Activated B cell treated with CpG ODN at 0.5 μM for 24 hours (primary cell): ENCODE measurements at regions not wholly inside any gene's neighbourhood (a gene's known extent, or its start where the extent isn't known, plus 50 kb on each side); places are given as distances from the start of the nearest gene placed in this dataset.

Source experiments
- ATAC-seq: fragments of 200-7000 bp; cut with Tn5 transposase; one replicate; pipeline ENCODE4 v1.10.0; 2021; ENCODE audit warnings: low read depth, mild to moderate bottlenecking, moderate library complexity
- CTCF ChIA-PET: fragments of 350-600 bp; sonication (Branson Sonifier 250); formaldehyde crosslinking; loops from one replicate; lab custom pipeline; 2021; ENCODE audit warnings: antibody characterized with exemption; lab: Charles Lee
- POLR2A ChIA-PET: fragments of 350-600 bp; sonication (Branson Sonifier 250); formaldehyde crosslinking; loops from one replicate; lab custom pipeline; 2021; ENCODE audit warnings: antibody characterized with exemption; lab: Charles Lee
- DNase-seq: peaks from one replicate; pipeline ENCODE4 v3.0.0; 2022
- H3K27ac Mint-ChIP-seq: one replicate; pipeline ENCODE4 v1.8.0; 2020; ENCODE audit warnings: mixed read lengths
- H3K27me3 Mint-ChIP-seq: one replicate; pipeline ENCODE4 v1.8.0; 2021; ENCODE audit warnings: mixed read lengths
- H3K36me3 Mint-ChIP-seq: one replicate; pipeline ENCODE4 v1.8.0; 2021; ENCODE audit warnings: low read depth, mixed read lengths
- H3K4me1 Mint-ChIP-seq: one replicate; pipeline ENCODE4 v1.8.0; 2021; ENCODE audit warnings: mixed read lengths
- H3K4me3 Mint-ChIP-seq: one replicate; pipeline ENCODE4 v1.8.0; 2020; ENCODE audit warnings: mild to moderate bottlenecking, mixed read lengths
- H3K9me3 Mint-ChIP-seq: one replicate; pipeline ENCODE4 v1.8.0; 2020; ENCODE audit warnings: mixed read lengths
- intact Hi-C: fragments of 100-400 bp; cut with micrococcal nuclease; formaldehyde crosslinking; loops from one replicate; pipeline ENCODE4 v1.15.1; 2024
- TF ChIP-seq, protein P1 (sequence below): fragments of 200-600 bp; IDR thresholded peaks from one replicate; pipeline ENCODE4 v1.8.0; 2022; ENCODE audit warnings: antibody characterized with exemption, mild to moderate bottlenecking

DNA sequence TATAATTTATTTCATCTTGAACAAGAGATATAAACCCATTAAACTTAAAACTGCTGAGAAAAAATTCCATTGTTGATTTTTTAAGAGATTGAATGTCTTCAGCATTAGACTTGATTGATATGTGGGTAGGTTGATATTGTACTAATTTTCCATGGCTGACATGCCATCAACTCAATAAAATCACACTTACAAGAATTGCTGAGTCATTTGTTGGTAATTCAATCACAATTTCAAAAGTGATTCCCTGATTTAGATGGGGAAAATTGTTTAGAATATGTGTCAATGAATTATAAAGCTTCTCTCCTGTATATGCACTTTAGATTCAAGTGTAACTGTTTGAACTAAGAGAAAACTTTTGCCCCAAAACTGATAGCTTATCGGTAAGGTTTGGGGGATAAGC, 223.5 kb upstream of the NCAM2 start:
- Mint-ChIP-seq H3K36me3 (no peaks in the 10 kb centered on the region), H3K4me1 (no peaks in the 10 kb centered on the region), H3K27ac (no peak overlapping the region), H3K9me3 (peaks cover 7% of the 10 kb centered on the region), H3K27me3 (no peaks in the 10 kb centered on the region), H3K4me3 (no peak overlapping the region)
- ATAC-seq: no peak
- TF ChIP-seq, protein P1, sequence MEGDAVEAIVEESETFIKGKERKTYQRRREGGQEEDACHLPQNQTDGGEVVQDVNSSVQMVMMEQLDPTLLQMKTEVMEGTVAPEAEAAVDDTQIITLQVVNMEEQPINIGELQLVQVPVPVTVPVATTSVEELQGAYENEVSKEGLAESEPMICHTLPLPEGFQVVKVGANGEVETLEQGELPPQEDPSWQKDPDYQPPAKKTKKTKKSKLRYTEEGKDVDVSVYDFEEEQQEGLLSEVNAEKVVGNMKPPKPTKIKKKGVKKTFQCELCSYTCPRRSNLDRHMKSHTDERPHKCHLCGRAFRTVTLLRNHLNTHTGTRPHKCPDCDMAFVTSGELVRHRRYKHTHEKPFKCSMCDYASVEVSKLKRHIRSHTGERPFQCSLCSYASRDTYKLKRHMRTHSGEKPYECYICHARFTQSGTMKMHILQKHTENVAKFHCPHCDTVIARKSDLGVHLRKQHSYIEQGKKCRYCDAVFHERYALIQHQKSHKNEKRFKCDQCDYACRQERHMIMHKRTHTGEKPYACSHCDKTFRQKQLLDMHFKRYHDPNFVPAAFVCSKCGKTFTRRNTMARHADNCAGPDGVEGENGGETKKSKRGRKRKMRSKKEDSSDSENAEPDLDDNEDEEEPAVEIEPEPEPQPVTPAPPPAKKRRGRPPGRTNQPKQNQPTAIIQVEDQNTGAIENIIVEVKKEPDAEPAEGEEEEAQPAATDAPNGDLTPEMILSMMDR: no peak
- intact Hi-C loops: no loop called here
- CTCF ChIA-PET: no interaction called here
- no peak for DNase-seq
- POLR2A ChIA-PET: no interaction called here

DNA sequence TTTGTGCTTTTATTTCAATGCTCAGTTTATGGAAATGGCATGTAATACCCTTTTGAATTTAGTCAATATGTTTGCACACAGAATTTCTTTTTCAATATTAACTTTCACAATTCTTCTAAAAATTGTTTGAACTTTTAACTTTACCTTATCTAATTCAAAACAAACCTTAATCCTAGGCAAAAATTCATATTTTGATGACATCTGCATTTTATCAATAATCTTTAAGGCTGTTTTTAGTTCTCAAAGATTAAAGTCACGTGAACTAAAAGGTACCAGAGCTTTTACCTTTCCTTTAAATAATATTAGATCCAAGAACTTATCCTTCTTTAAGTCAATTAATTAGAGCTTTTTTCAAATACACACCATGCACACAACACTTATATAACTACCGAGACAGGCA, 218.9 kb upstream of the NCAM2 start:
- no peak overlapping the region for H3K4me3 Mint-ChIP-seq
- TF ChIP-seq, protein P1: no peak
- no peaks in the 10 kb centered on the region for H3K27me3 Mint-ChIP-seq
- H3K36me3 Mint-ChIP-seq: no peaks in the 10 kb centered on the region
- H3K27ac Mint-ChIP-seq: no peak overlapping the region
- POLR2A ChIA-PET: no interaction called here
- no peaks in the 10 kb centered on the region for H3K4me1 Mint-ChIP-seq
- DNase-seq (no peak), ATAC-seq (no peak)
- intact Hi-C loops: no loop called here
- peaks cover 6% of the 10 kb centered on the region for H3K9me3 Mint-ChIP-seq
- CTCF ChIA-PET: no interaction called here

DNA sequence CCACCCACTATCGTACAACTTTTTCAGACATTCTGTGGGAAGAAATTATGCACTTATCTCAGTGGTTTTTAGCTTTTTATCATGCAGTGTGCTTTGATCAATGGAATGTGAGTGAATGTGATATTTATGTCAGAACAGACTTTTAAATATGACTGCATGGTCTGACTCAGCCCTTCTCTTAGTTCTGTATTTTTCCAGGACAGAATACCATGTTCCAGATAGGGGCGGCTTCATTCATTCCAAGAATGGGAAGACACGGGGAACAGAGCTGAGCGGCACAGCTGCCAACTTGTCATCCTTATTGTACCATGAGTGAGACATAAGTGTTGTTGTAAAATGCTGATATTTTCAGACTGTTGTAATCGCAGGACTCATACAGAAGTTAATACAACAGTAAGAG, 214.6 kb upstream of the NCAM2 start:
- ChIA-PET POLR2A (no interaction called here), CTCF (no interaction called here)
- H3K27me3 Mint-ChIP-seq: no peaks in the 10 kb centered on the region
- no peaks in the 10 kb centered on the region for H3K4me1 Mint-ChIP-seq
- TF ChIP-seq, protein P1: no peak
- peaks cover 9% of the 10 kb centered on the region for H3K9me3 Mint-ChIP-seq
- no peaks in the 10 kb centered on the region for H3K36me3 Mint-ChIP-seq
- DNase-seq (no peak), ATAC-seq (no peak)
- H3K27ac Mint-ChIP-seq: no peak overlapping the region
- intact Hi-C loops: no loop called here
- no peak overlapping the region for H3K4me3 Mint-ChIP-seq

DNA sequence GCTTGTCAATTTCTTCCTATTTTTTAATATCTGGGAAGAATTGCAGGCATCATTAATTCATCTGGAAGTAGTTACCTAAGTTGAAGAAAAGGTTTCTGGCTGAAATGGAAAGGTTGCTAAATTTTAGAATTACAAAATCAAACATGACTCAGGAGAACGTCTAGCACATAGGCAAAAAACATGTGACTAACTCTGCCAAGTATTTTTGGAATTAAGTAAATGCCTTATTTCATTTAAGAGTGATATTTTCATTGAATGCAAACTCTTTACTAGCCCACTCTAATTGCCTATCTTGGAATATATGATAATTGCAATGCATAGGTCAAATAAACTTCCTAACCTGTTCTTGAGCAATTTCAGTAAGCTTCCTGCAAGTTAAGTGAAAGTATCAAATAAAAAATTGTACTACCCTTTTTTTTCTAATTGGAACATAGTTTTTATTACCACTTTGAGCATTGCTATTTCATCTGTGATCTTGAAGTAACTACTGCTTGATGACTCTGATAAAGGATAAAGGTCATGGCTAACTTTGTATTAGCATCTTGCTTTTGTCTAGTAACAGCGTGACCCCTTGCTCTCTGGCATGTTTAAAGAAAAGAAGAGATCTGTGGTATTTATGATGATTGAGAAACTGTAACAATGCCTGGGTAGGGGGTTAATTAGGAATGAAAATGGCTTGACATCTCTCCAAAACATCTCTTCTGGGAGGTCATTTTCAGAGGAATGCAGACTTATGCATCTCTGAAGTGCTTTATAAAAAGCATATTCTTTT, 208.3 kb upstream of the NCAM2 start:
- ChIA-PET CTCF (no interaction called here), POLR2A (no interaction called here)
- ATAC-seq (no peak), DNase-seq (no peak)
- Mint-ChIP-seq H3K27ac (no peak overlapping the region), H3K36me3 (no peaks in the 10 kb centered on the region), H3K9me3 (peaks cover 10% of the 10 kb centered on the region), H3K4me1 (no peaks in the 10 kb centered on the region), H3K27me3 (no peaks in the 10 kb centered on the region), H3K4me3 (no peak overlapping the region)
- intact Hi-C loops: no loop called here
- TF ChIP-seq, protein P1: no peak

DNA sequence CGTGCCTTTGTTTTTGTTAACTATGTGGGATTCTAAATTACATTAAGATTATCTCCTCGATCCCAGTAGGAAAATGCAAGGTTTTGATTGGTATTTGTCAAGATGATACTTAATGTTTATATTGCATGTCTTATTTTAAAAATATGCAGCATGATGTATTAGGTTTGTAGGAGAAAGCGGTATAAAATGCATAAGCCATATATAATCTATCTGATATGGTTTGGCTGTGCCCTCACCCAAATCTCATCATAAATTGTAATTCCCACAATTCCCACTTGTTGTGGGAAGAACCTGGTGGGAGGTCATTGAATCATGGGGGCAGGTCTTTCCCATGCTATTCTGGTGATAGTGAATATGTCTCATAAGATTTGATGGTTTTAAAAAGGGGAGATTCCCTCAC, 198.1 kb upstream of the NCAM2 start:
- Mint-ChIP-seq H3K4me1 (no peaks in the 10 kb centered on the region), H3K36me3 (no peaks in the 10 kb centered on the region), H3K27ac (no peak overlapping the region), H3K27me3 (no peaks in the 10 kb centered on the region), H3K4me3 (no peak overlapping the region), H3K9me3 (no peaks in the 10 kb centered on the region)
- no peak for DNase-seq
- ChIA-PET POLR2A (no interaction called here), CTCF (no interaction called here)
- no peak for ATAC-seq
- TF ChIP-seq, protein P1: no peak
- intact Hi-C loops: no loop called here
